ENCODE measurements at regions not wholly inside any gene's neighbourhood (a gene's known extent, or its start where the extent isn't known, plus 50 kb on each side); places are given as distances from the start of the nearest gene placed in this dataset.

GRCh38 chr5:106853266-106853665 lies 817.5 kb downstream of the EFNA5 start:
- Histone ChIP-seq H3K4me1 (ENCODE audit: control insufficient read depth in 2 of 2, insufficient read depth in 2 of 2, low read length in 2 of 2) (no peaks in the 10 kb centered on the region), H3K27me3 (ENCODE audit: control insufficient read depth in 2 of 2, insufficient read depth in 2 of 2, low read length in 2 of 2) (no peaks in the 10 kb centered on the region), H3K4me3 (ENCODE audit: low read length in 2 of 2) (no peak overlapping the region), H3K36me3 (ENCODE audit: control insufficient read depth in 2 of 2, insufficient read depth in 2 of 2, low read length in 2 of 2) (no peaks in the 10 kb centered on the region), H3K9me3 (ENCODE audit: control insufficient read depth in 2 of 2, low read length in 2 of 2) (peaks cover 0 to 3% of the 10 kb centered on the region in 2 donors), H3K27ac (ENCODE audit: low read depth in 2 of 2, low read length in 2 of 2) (no peak overlapping the region), H3K9ac (ENCODE audit: low read depth in 1 of 2, low read length in 2 of 2) (no peak overlapping the region)

GRCh38 chr5:106849266-106849665 lies 821.5 kb downstream of the EFNA5 start:
- Histone ChIP-seq H3K9me3 (ENCODE audit: control insufficient read depth in 2 of 2, low read length in 2 of 2) (no peaks in the 10 kb centered on the region), H3K4me3 (ENCODE audit: low read length in 2 of 2) (no peak overlapping the region), H3K9ac (ENCODE audit: low read depth in 1 of 2, low read length in 2 of 2) (no peak overlapping the region), H3K4me1 (ENCODE audit: control insufficient read depth in 2 of 2, insufficient read depth in 2 of 2, low read length in 2 of 2) (no peaks in the 10 kb centered on the region), H3K27me3 (ENCODE audit: control insufficient read depth in 2 of 2, insufficient read depth in 2 of 2, low read length in 2 of 2) (no peaks in the 10 kb centered on the region), H3K36me3 (ENCODE audit: control insufficient read depth in 2 of 2, insufficient read depth in 2 of 2, low read length in 2 of 2) (no peaks in the 10 kb centered on the region), H3K27ac (ENCODE audit: low read depth in 2 of 2, low read length in 2 of 2) (no peak overlapping the region)

GRCh38 chr5:106843812-106844416 lies 826.8 kb downstream of the EFNA5 start:
- Histone ChIP-seq H3K4me3 (ENCODE audit: low read length in 2 of 2) (no peak overlapping the region), H3K9ac (ENCODE audit: low read depth in 1 of 2, low read length in 2 of 2) (no peak overlapping the region), H3K9me3 (ENCODE audit: control insufficient read depth in 2 of 2, low read length in 2 of 2) (no peaks in the 10 kb centered on the region), H3K27me3 (ENCODE audit: control insufficient read depth in 2 of 2, insufficient read depth in 2 of 2, low read length in 2 of 2) (no peaks in the 10 kb centered on the region), H3K36me3 (ENCODE audit: control insufficient read depth in 2 of 2, insufficient read depth in 2 of 2, low read length in 2 of 2) (no peaks in the 10 kb centered on the region), H3K27ac (ENCODE audit: low read depth in 2 of 2, low read length in 2 of 2) (no peak overlapping the region), H3K4me1 (ENCODE audit: control insufficient read depth in 2 of 2, insufficient read depth in 2 of 2, low read length in 2 of 2) (no peaks in the 10 kb centered on the region)

- H3K9ac ChIP-seq (ENCODE audit: low read depth in 1 of 2, low read length in 2 of 2): no peak overlapping the region
- no peak overlapping the region for H3K27ac ChIP-seq (ENCODE audit: low read depth in 2 of 2, low read length in 2 of 2)
- H3K4me3 ChIP-seq (ENCODE audit: low read length in 2 of 2): no peak overlapping the region
- no peaks in the 10 kb centered on the region for H3K4me1 ChIP-seq (ENCODE audit: control insufficient read depth in 2 of 2, insufficient read depth in 2 of 2, low read length in 2 of 2)
- H3K27me3 ChIP-seq (ENCODE audit: control insufficient read depth in 2 of 2, insufficient read depth in 2 of 2, low read length in 2 of 2): no peaks in the 10 kb centered on the region
- H3K36me3 ChIP-seq (ENCODE audit: control insufficient read depth in 2 of 2, insufficient read depth in 2 of 2, low read length in 2 of 2): no peaks in the 10 kb centered on the region
- H3K9me3 ChIP-seq (ENCODE audit: control insufficient read depth in 2 of 2, low read length in 2 of 2): no peaks in the 10 kb centered on the region
Observed at GRCh38 chr5:106833517-106833916, 837.2 kb downstream of the EFNA5 start.

- H3K36me3 ChIP-seq (ENCODE audit: control insufficient read depth in 2 of 2, insufficient read depth in 2 of 2, low read length in 2 of 2): no peaks in the 10 kb centered on the region
- no peaks in the 10 kb centered on the region for H3K9me3 ChIP-seq (ENCODE audit: control insufficient read depth in 2 of 2, low read length in 2 of 2)
- no peak overlapping the region for H3K27ac ChIP-seq (ENCODE audit: low read depth in 2 of 2, low read length in 2 of 2)
- H3K27me3 ChIP-seq (ENCODE audit: control insufficient read depth in 2 of 2, insufficient read depth in 2 of 2, low read length in 2 of 2): no peaks in the 10 kb centered on the region
- no peaks in the 10 kb centered on the region for H3K4me1 ChIP-seq (ENCODE audit: control insufficient read depth in 2 of 2, insufficient read depth in 2 of 2, low read length in 2 of 2)
- H3K4me3 ChIP-seq (ENCODE audit: low read length in 2 of 2): no peak overlapping the region
- no peak overlapping the region for H3K9ac ChIP-seq (ENCODE audit: low read depth in 1 of 2, low read length in 2 of 2)
Observed at GRCh38 chr5:106827061-106827460, 843.7 kb downstream of the EFNA5 start.

- no peak overlapping the region for H3K27ac ChIP-seq (ENCODE audit: low read depth in 2 of 2, low read length in 2 of 2)
- no peaks in the 10 kb centered on the region for H3K9me3 ChIP-seq (ENCODE audit: control insufficient read depth in 2 of 2, low read length in 2 of 2)
- no peaks in the 10 kb centered on the region for H3K27me3 ChIP-seq (ENCODE audit: control insufficient read depth in 2 of 2, insufficient read depth in 2 of 2, low read length in 2 of 2)
Observed at GRCh38 chr5:106825374-106825773, 845.4 kb downstream of the EFNA5 start.

GRCh38 chr5:106822851-106823250 lies 847.9 kb downstream of the EFNA5 start:
- Histone ChIP-seq H3K27ac (ENCODE audit: low read depth in 2 of 2, low read length in 2 of 2) (no peak overlapping the region), H3K4me1 (ENCODE audit: control insufficient read depth in 2 of 2, insufficient read depth in 2 of 2, low read length in 2 of 2) (no peaks in the 10 kb centered on the region), H3K27me3 (ENCODE audit: control insufficient read depth in 2 of 2, insufficient read depth in 2 of 2, low read length in 2 of 2) (no peaks in the 10 kb centered on the region), H3K4me3 (ENCODE audit: low read length in 2 of 2) (no peak overlapping the region), H3K9me3 (ENCODE audit: control insufficient read depth in 2 of 2, low read length in 2 of 2) (no peaks in the 10 kb centered on the region), H3K9ac (ENCODE audit: low read depth in 1 of 2, low read length in 2 of 2) (no peak overlapping the region), H3K36me3 (ENCODE audit: control insufficient read depth in 2 of 2, insufficient read depth in 2 of 2, low read length in 2 of 2) (no peaks in the 10 kb centered on the region)

More at GRCh38 chr5:106825374-106825773, 845.4 kb downstream of the EFNA5 start:
- Histone ChIP-seq H3K4me1 (ENCODE audit: control insufficient read depth in 2 of 2, insufficient read depth in 2 of 2, low read length in 2 of 2) (no peaks in the 10 kb centered on the region), H3K4me3 (ENCODE audit: low read length in 2 of 2) (no peak overlapping the region), H3K9ac (ENCODE audit: low read depth in 1 of 2, low read length in 2 of 2) (no peak overlapping the region), H3K36me3 (ENCODE audit: control insufficient read depth in 2 of 2, insufficient read depth in 2 of 2, low read length in 2 of 2) (no peaks in the 10 kb centered on the region)

- H3K4me3 ChIP-seq (ENCODE audit: low read length in 2 of 2): no peak overlapping the region
- H3K4me1 ChIP-seq (ENCODE audit: control insufficient read depth in 2 of 2, insufficient read depth in 2 of 2, low read length in 2 of 2): no peaks in the 10 kb centered on the region
- no peaks in the 10 kb centered on the region for H3K36me3 ChIP-seq (ENCODE audit: control insufficient read depth in 2 of 2, insufficient read depth in 2 of 2, low read length in 2 of 2)
- H3K9ac ChIP-seq (ENCODE audit: low read depth in 1 of 2, low read length in 2 of 2): no peak overlapping the region
- no peaks in the 10 kb centered on the region for H3K9me3 ChIP-seq (ENCODE audit: control insufficient read depth in 2 of 2, low read length in 2 of 2)
- no peaks in the 10 kb centered on the region for H3K27me3 ChIP-seq (ENCODE audit: control insufficient read depth in 2 of 2, insufficient read depth in 2 of 2, low read length in 2 of 2)
- H3K27ac ChIP-seq (ENCODE audit: low read depth in 2 of 2, low read length in 2 of 2): no peak overlapping the region
Observed at GRCh38 chr5:106818552-106818951, 852.2 kb downstream of the EFNA5 start.

- H3K27me3 ChIP-seq (ENCODE audit: control insufficient read depth in 2 of 2, insufficient read depth in 2 of 2, low read length in 2 of 2): no peaks in the 10 kb centered on the region
- H3K4me3 ChIP-seq (ENCODE audit: low read length in 2 of 2): no peak overlapping the region
- no peak overlapping the region for H3K27ac ChIP-seq (ENCODE audit: low read depth in 2 of 2, low read length in 2 of 2)
- no peaks in the 10 kb centered on the region for H3K36me3 ChIP-seq (ENCODE audit: control insufficient read depth in 2 of 2, insufficient read depth in 2 of 2, low read length in 2 of 2)
- H3K9me3 ChIP-seq (ENCODE audit: control insufficient read depth in 2 of 2, low read length in 2 of 2): no peaks in the 10 kb centered on the region
- H3K4me1 ChIP-seq (ENCODE audit: control insufficient read depth in 2 of 2, insufficient read depth in 2 of 2, low read length in 2 of 2): no peaks in the 10 kb centered on the region
- no peak overlapping the region for H3K9ac ChIP-seq (ENCODE audit: low read depth in 1 of 2, low read length in 2 of 2)
Observed at GRCh38 chr5:106814961-106815360, 855.8 kb downstream of the EFNA5 start.

- H3K9me3 ChIP-seq (ENCODE audit: control insufficient read depth in 2 of 2, low read length in 2 of 2): no peaks in the 10 kb centered on the region
- H3K36me3 ChIP-seq (ENCODE audit: control insufficient read depth in 2 of 2, insufficient read depth in 2 of 2, low read length in 2 of 2): no peaks in the 10 kb centered on the region
- no peak overlapping the region for H3K4me3 ChIP-seq (ENCODE audit: low read length in 2 of 2)
- no peak overlapping the region for H3K9ac ChIP-seq (ENCODE audit: low read depth in 1 of 2, low read length in 2 of 2)
- no peaks in the 10 kb centered on the region for H3K27me3 ChIP-seq (ENCODE audit: control insufficient read depth in 2 of 2, insufficient read depth in 2 of 2, low read length in 2 of 2)
- no peaks in the 10 kb centered on the region for H3K4me1 ChIP-seq (ENCODE audit: control insufficient read depth in 2 of 2, insufficient read depth in 2 of 2, low read length in 2 of 2)
- H3K27ac ChIP-seq (ENCODE audit: low read depth in 2 of 2, low read length in 2 of 2): no peak overlapping the region
Observed at GRCh38 chr5:106801554-106801953, 869.2 kb downstream of the EFNA5 start.

GRCh38 chr5:106797996-106798395 lies 872.7 kb downstream of the EFNA5 start:
- Histone ChIP-seq H3K36me3 (ENCODE audit: control insufficient read depth in 2 of 2, insufficient read depth in 2 of 2, low read length in 2 of 2) (no peaks in the 10 kb centered on the region), H3K4me3 (ENCODE audit: low read length in 2 of 2) (no peak overlapping the region), H3K27ac (ENCODE audit: low read depth in 2 of 2, low read length in 2 of 2) (no peak overlapping the region), H3K4me1 (ENCODE audit: control insufficient read depth in 2 of 2, insufficient read depth in 2 of 2, low read length in 2 of 2) (no peaks in the 10 kb centered on the region), H3K9ac (ENCODE audit: low read depth in 1 of 2, low read length in 2 of 2) (no peak overlapping the region), H3K27me3 (ENCODE audit: control insufficient read depth in 2 of 2, insufficient read depth in 2 of 2, low read length in 2 of 2) (no peaks in the 10 kb centered on the region), H3K9me3 (ENCODE audit: control insufficient read depth in 2 of 2, low read length in 2 of 2) (no peaks in the 10 kb centered on the region)
